ENCODE measurements at regions not wholly inside any gene's neighbourhood (a gene's known extent, or its start where the extent isn't known, plus 50 kb on each side); places are given as distances from the start of the nearest gene placed in this dataset.

GRCh38 chrX:4905576-4905975, 1192.1 kb upstream of the PRKX start:
- TF ChIP-seq CTCF (IDR thresholded peaks at IDR 0.05) (no peak), POLR2A (IDR thresholded peaks at IDR 0.05) (no peak)

All from Peyer's patch (tissue), 4 donors.